ENCODE measurements at regions not wholly inside any gene's neighbourhood (a gene's known extent, or its start where the extent isn't known, plus 50 kb on each side); places are given as distances from the start of the nearest gene placed in this dataset.

DNA sequence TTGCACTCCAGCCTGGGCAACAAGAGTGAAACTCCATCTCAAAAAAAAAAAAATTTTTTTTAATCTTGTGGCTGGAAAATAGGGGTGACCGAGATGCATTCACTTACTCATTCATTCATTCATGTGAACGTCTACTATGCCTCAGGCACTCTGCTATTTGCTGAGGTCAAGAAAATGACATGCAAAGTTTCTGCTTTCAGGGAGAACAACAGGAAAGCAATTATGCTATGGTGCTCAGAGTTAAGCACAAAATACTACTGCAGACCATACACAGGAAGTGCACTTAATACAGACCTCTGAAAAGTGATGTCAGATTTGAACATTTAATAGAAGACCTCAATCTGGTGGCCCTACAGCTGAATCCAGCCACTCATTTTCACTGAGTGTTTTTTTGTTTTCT is 59.6 kb upstream of the DUSP21 start:
- H2BK120ac ChIP-seq (replicated peaks; ENCODE audit: low read depth, low read length): no peak overlapping the region
- no peak overlapping the region for H2AFZ ChIP-seq (ENCODE audit: low read length)
- no peak overlapping the region for H2AK5ac ChIP-seq (ENCODE audit: low read depth, low read length)
- H3K4me1 ChIP-seq (replicated peaks in 1 of 4; ENCODE audit: control insufficient read depth in 3 of 4, insufficient read depth in 4 of 4, low read length in 3 of 4): no peaks in the 10 kb centered on the region
- ChIA-PET CTCF (ENCODE audit: partially characterized antibody) (no interaction called here), POLR2A (ENCODE audit: partially characterized antibody) (no interaction called here)
- WGBS, 2 experiments (ENCODE audit: extremely low coverage in 1 of 2, insufficient coverage in 1 of 2, insufficient read length in 1 of 2, insufficient replicate concordance in 2 of 2, low coverage in 1 of 2, low lambda C conversion rate in 2 of 2, missing lambda C conversion rate in 1 of 2): 100% methylated on average over 1 of the region's 2 CpGs; no CpG with 5 or more reads in 1 of the 2 experiments
- no peak overlapping the region for H3K4ac ChIP-seq (replicated peaks; ENCODE audit: insufficient read length, low read depth, low read length)
- no peaks in the 10 kb centered on the region for H3K9me3 ChIP-seq (ENCODE audit: insufficient read depth in 2 of 2, low read depth in 1 of 2, low read length in 1 of 2)
- no peak for TF ChIP-seq SP2 (IDR thresholded peaks at IDR 0.05; ENCODE audit: low read length)
- no peak for TF ChIP-seq HDAC2 (IDR thresholded peaks at IDR 0.05; ENCODE audit: borderline replicate concordance in 1 of 2, low read depth in 2 of 2, low read length in 2 of 2)
- TF ChIP-seq CBX5 (IDR thresholded peaks at IDR 0.05; ENCODE audit: low read depth, low read length): no peak
- TF ChIP-seq, protein P1, sequence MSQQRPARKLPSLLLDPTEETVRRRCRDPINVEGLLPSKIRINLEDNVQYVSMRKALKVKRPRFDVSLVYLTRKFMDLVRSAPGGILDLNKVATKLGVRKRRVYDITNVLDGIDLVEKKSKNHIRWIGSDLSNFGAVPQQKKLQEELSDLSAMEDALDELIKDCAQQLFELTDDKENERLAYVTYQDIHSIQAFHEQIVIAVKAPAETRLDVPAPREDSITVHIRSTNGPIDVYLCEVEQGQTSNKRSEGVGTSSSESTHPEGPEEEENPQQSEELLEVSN (IDR thresholded peaks at IDR 0.05): no peak
- no peak for TF ChIP-seq CEBPB (IDR thresholded peaks at IDR 0.05; ENCODE audit: low read depth, low read length)
- no peak for TF ChIP-seq GTF2F1 (IDR thresholded peaks at IDR 0.05; ENCODE audit: borderline replicate concordance, low read depth, low read length)
- no peak for TF ChIP-seq NRF1 (IDR thresholded peaks at IDR 0.05; ENCODE audit: low read depth, low read length)
- TF ChIP-seq POLR2A (IDR thresholded peaks at IDR 0.05; ENCODE audit: control extremely low read depth in 1 of 2, low read depth in 2 of 2, low read length in 2 of 2): no peak
- TF ChIP-seq, protein P2, sequence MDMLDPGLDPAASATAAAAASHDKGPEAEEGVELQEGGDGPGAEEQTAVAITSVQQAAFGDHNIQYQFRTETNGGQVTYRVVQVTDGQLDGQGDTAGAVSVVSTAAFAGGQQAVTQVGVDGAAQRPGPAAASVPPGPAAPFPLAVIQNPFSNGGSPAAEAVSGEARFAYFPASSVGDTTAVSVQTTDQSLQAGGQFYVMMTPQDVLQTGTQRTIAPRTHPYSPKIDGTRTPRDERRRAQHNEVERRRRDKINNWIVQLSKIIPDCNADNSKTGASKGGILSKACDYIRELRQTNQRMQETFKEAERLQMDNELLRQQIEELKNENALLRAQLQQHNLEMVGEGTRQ (IDR thresholded peaks at IDR 0.05; ENCODE audit: low read length): no peak
- TF ChIP-seq, protein P3, sequence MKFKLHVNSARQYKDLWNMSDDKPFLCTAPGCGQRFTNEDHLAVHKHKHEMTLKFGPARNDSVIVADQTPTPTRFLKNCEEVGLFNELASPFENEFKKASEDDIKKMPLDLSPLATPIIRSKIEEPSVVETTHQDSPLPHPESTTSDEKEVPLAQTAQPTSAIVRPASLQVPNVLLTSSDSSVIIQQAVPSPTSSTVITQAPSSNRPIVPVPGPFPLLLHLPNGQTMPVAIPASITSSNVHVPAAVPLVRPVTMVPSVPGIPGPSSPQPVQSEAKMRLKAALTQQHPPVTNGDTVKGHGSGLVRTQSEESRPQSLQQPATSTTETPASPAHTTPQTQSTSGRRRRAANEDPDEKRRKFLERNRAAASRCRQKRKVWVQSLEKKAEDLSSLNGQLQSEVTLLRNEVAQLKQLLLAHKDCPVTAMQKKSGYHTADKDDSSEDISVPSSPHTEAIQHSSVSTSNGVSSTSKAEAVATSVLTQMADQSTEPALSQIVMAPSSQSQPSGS (IDR thresholded peaks at IDR 0.05; ENCODE audit: low read length): no peak
- no peak for TF ChIP-seq TEAD4 (IDR thresholded peaks at IDR 0.05; ENCODE audit: low read depth, low read length)
- no peak overlapping the region for H3K23ac ChIP-seq (ENCODE audit: insufficient read length)
- H2BK5ac ChIP-seq (ENCODE audit: low read depth, low read length): no peak overlapping the region
- H2BK15ac ChIP-seq (ENCODE audit: low read length): no peak overlapping the region
- H3K27me3 ChIP-seq (replicated peaks in 1 of 4; ENCODE audit: control insufficient read depth in 3 of 4, extremely low read depth in 1 of 4, insufficient read depth in 3 of 4, low read length in 3 of 4): no peaks in the 10 kb centered on the region
- H3K18ac ChIP-seq (ENCODE audit: extremely low read depth, low read length): no peak overlapping the region
- DNase-seq (ENCODE audit: low read depth in 1 of 2, low spot score in 2 of 2) (no peak), FAIRE-seq (no peak)
- H4K8ac ChIP-seq (ENCODE audit: extremely low read depth, insufficient read depth, low read length): no peak overlapping the region
- no peak overlapping the region for H3K4me3 ChIP-seq (ENCODE audit: extremely low read depth in 1 of 4, insufficient read depth in 2 of 4, low read depth in 3 of 4, low read length in 4 of 4)
- no peak overlapping the region for H3K56ac ChIP-seq (replicated peaks; ENCODE audit: insufficient read length, low read depth, low read length)
- no peaks in the 10 kb centered on the region for H3K23me2 ChIP-seq (ENCODE audit: low read depth, low read length)
- no peak overlapping the region for H2BK12ac ChIP-seq (ENCODE audit: low read depth, low read length)
- no peak overlapping the region for H2BK20ac ChIP-seq (ENCODE audit: low read length)
- no peak overlapping the region for H4K91ac ChIP-seq (replicated peaks; ENCODE audit: insufficient read length, low read length)
- H3K14ac ChIP-seq (ENCODE audit: insufficient read length): no peak overlapping the region
- no peaks in the 10 kb centered on the region for H3K79me2 ChIP-seq (ENCODE audit: control insufficient read depth in 1 of 2, insufficient read depth in 2 of 2, low read length in 2 of 2)
- no peaks in the 10 kb centered on the region for H3K79me1 ChIP-seq (ENCODE audit: low read depth, low read length)
- H4K5ac ChIP-seq (ENCODE audit: insufficient read length, low read depth, low read length): no peak overlapping the region
- H4K20me1 ChIP-seq (replicated peaks in 1 of 2; ENCODE audit: control insufficient read depth in 1 of 2, insufficient read depth in 2 of 2, low read length in 2 of 2): no peaks in the 10 kb centered on the region
- H3K9ac ChIP-seq (replicated peaks in 1 of 4; ENCODE audit: extremely low read depth in 1 of 4, low read depth in 3 of 4, low read length in 3 of 4): no peak overlapping the region
- no peak overlapping the region for H3K27ac ChIP-seq (ENCODE audit: low read depth, low read length)
- no peaks in the 10 kb centered on the region for H3K36me3 ChIP-seq (ENCODE audit: control insufficient read depth in 2 of 4, insufficient read depth in 4 of 4, low read length in 3 of 4)
- no peak overlapping the region for H3K4me2 ChIP-seq (ENCODE audit: insufficient read depth in 1 of 2, low read depth in 2 of 2, low read length in 2 of 2)
